HL-60 (cell line): ENCODE measurements at regions not wholly inside any gene's neighbourhood (a gene's known extent, or its start where the extent isn't known, plus 50 kb on each side); places are given as distances from the start of the nearest gene placed in this dataset.

Experiments used
- DNase-seq, 2 experiments: peaks; one replicate each; pipeline ENCODE4 v3.0.0-alpha.2; 2010 to 2020; ENCODE audit warnings: low read depth in 1 of 2, low spot score in 1 of 2
- H3K27ac ChIP-seq: fragments of 250-450 bp; sonication (Bioruptor Pico); replicated peaks from 2 replicates; pipeline ENCODE4 v1.5.1; 2020; ENCODE audit warnings: mild to moderate bottlenecking, moderate library complexity
- H3K27me3 ChIP-seq: fragments of 250-450 bp; sonication (Bioruptor Pico); 2 replicates; pipeline ENCODE4 v1.5.1; 2021; ENCODE audit warnings: mild to moderate bottlenecking, moderate library complexity; ENCODE audit not compliant: insufficient read depth, poor library complexity, severe bottlenecking
- H3K4me3 ChIP-seq: replicated peaks from 2 replicates; pipeline ENCODE4 v1.5.1; 2011; ENCODE audit warnings: mild to moderate bottlenecking, control low read depth, low read length; ENCODE audit not compliant: insufficient read depth
- GABPA ChIP-seq: IDR thresholded peaks from 2 replicates; pipeline ENCODE4 v1.6.1; 2012; ENCODE audit warnings: low read depth
- POLR2AphosphoS5 ChIP-seq: IDR thresholded peaks from 2 replicates; pipeline ENCODE4 v1.6.1; 2012; ENCODE audit warnings: low read depth
- SPI1 ChIP-seq: IDR thresholded peaks from 2 replicates; pipeline ENCODE4 v1.6.1; 2012; ENCODE audit warnings: low read depth, mild to moderate bottlenecking, borderline replicate concordance
- TF ChIP-seq, protein P1 (sequence below): IDR thresholded peaks from 2 replicates; pipeline ENCODE4 v1.6.1; 2012; ENCODE audit warnings: low read depth; ENCODE audit not compliant: insufficient replicate concordance
- TF ChIP-seq, protein P2 (sequence below): IDR thresholded peaks from one replicate; pipeline ENCODE4 v1.5.1; 2011; ENCODE audit warnings: low read length, control low read depth, inconsistent platforms; ENCODE audit not compliant: insufficient read depth

DNA sequence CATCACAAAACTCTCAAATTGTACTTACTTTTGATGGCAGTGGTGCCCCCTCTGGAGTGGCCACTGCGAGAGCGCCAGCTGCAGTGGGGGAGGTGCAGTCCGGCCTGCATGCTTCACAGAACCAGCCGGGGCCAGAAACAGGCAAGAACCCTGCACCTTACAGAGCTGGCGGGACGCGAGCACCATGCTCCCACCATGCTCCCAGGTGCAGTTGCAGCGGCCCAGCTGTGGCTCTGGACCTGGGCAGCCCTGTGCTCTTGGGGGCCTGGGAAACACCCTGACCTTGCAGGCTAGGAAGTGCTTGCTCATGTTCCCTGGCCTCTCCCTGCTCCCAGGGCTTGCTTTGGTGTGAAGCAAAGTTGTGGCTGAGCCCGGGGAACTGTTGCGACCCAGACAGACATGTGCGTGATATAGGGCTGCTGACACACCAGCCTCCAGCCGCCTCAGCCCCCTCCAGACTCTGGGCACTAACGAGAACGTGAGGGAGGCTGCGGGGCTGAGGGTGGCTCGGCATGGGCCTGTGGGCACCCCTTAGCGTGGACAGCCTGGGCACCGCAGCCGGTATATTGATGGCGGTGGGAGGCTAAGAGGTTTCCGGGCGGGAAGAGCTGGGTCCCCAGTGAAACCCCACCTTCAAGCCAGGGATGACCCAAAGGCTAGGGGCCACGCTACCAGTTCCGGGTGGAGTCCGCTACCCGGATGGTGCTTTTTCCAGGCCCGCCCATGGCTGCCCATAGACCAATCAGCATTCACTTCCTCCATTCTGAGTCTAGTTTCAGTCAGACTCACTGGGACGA is 1809.9 kb upstream of the ACO1 start:
- no peak for DNase-seq
- TF ChIP-seq, protein P1, sequence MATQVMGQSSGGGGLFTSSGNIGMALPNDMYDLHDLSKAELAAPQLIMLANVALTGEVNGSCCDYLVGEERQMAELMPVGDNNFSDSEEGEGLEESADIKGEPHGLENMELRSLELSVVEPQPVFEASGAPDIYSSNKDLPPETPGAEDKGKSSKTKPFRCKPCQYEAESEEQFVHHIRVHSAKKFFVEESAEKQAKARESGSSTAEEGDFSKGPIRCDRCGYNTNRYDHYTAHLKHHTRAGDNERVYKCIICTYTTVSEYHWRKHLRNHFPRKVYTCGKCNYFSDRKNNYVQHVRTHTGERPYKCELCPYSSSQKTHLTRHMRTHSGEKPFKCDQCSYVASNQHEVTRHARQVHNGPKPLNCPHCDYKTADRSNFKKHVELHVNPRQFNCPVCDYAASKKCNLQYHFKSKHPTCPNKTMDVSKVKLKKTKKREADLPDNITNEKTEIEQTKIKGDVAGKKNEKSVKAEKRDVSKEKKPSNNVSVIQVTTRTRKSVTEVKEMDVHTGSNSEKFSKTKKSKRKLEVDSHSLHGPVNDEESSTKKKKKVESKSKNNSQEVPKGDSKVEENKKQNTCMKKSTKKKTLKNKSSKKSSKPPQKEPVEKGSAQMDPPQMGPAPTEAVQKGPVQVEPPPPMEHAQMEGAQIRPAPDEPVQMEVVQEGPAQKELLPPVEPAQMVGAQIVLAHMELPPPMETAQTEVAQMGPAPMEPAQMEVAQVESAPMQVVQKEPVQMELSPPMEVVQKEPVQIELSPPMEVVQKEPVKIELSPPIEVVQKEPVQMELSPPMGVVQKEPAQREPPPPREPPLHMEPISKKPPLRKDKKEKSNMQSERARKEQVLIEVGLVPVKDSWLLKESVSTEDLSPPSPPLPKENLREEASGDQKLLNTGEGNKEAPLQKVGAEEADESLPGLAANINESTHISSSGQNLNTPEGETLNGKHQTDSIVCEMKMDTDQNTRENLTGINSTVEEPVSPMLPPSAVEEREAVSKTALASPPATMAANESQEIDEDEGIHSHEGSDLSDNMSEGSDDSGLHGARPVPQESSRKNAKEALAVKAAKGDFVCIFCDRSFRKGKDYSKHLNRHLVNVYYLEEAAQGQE, result no peak
- TF ChIP-seq SPI1 (no peak), POLR2AphosphoS5 (no peak), GABPA (no peak)
- TF ChIP-seq, protein P2, sequence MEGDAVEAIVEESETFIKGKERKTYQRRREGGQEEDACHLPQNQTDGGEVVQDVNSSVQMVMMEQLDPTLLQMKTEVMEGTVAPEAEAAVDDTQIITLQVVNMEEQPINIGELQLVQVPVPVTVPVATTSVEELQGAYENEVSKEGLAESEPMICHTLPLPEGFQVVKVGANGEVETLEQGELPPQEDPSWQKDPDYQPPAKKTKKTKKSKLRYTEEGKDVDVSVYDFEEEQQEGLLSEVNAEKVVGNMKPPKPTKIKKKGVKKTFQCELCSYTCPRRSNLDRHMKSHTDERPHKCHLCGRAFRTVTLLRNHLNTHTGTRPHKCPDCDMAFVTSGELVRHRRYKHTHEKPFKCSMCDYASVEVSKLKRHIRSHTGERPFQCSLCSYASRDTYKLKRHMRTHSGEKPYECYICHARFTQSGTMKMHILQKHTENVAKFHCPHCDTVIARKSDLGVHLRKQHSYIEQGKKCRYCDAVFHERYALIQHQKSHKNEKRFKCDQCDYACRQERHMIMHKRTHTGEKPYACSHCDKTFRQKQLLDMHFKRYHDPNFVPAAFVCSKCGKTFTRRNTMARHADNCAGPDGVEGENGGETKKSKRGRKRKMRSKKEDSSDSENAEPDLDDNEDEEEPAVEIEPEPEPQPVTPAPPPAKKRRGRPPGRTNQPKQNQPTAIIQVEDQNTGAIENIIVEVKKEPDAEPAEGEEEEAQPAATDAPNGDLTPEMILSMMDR, result no peak
- Histone ChIP-seq H3K4me3 (no peak overlapping the region), H3K27ac (no peak overlapping the region), H3K27me3 (no peaks in the 10 kb centered on the region)

DNA sequence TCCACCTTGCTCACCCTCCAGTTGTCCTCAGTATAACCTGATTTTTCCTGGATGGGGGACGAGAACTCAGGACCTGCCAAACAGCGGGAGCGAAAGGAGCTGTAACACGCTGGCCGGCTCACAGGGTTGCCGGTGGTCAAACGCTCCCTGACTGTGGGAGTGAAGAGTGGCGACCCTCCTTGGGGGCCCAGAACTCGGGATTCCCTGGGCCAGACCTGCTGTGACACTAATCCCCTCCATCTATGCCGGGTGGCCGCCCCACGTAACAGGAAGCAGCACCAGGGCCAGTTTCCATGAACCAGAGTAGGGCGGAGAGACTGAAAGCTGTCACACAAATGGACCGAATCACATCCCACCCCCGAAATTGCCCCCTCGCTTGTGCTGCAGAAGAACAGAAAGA is 1809.2 kb upstream of the ACO1 start:
- Histone ChIP-seq H3K4me3 (no peak overlapping the region), H3K27me3 (no peaks in the 10 kb centered on the region), H3K27ac (no peak overlapping the region)
- no peak for DNase-seq
- TF ChIP-seq, protein P1, result no peak
- TF ChIP-seq SPI1, result no peak
- TF ChIP-seq GABPA, result no peak
- TF ChIP-seq, protein P2, result no peak
- TF ChIP-seq POLR2AphosphoS5, result no peak

DNA sequence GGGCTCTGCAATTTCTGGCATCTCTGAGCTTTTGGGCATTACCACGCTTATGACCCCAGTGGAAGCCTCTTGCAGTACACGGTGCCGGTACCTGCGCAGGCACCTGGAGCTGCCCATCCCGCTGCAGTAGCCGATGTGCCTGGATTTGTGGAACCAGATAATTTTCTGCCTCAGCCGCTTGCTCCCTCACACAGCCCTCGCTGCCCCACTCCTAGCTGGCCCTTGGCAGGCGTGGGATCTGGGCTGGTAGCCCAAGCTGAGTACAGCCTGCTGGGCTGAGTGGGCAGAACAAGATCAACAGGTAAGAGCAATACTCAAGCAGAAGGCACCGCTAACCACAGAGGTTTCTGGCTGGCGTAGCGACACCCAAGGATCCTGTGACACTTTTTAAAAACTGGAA is 1808.8 kb upstream of the ACO1 start:
- Histone ChIP-seq H3K4me3 (no peak overlapping the region), H3K27me3 (no peaks in the 10 kb centered on the region), H3K27ac (no peak overlapping the region)
- no peak for TF ChIP-seq SPI1
- TF ChIP-seq, protein P2, result no peak
- TF ChIP-seq, protein P1, result no peak
- no peak for TF ChIP-seq POLR2AphosphoS5
- no peak for TF ChIP-seq GABPA
- no peak for DNase-seq
